SK-N-SH (cell line): ENCODE measurements at regions not wholly inside any gene's neighbourhood (a gene's known extent, or its start where the extent isn't known, plus 50 kb on each side); places are given as distances from the start of the nearest gene placed in this dataset.

ENCODE experiments used
- MXI1 ChIP-seq: IDR thresholded peaks from 2 replicates; pipeline ENCODE4 v1.6.1; 2012; ENCODE audit warnings: mild to moderate bottlenecking, low read depth, low read length, improper control_type of control experiment
- NRF1 ChIP-seq: IDR thresholded peaks from 2 replicates; pipeline ENCODE4 v1.6.1; 2012; ENCODE audit warnings: low read depth, mild to moderate bottlenecking, low read length
- POLR2AphosphoS5 ChIP-seq: IDR thresholded peaks from 2 replicates; pipeline ENCODE4 v1.6.1; 2012; ENCODE audit warnings: low read depth, low read length
- RAD21 ChIP-seq: IDR thresholded peaks from 2 replicates; pipeline ENCODE4 v1.6.1; 2012; ENCODE audit warnings: mild to moderate bottlenecking, low read length
- SMC3 ChIP-seq: IDR thresholded peaks from 2 replicates; pipeline ENCODE4 v1.6.1; 2012; ENCODE audit warnings: low read depth, low read length, improper control_type of control experiment
- TAF1 ChIP-seq: IDR thresholded peaks from 2 replicates; pipeline ENCODE4 v1.6.1; 2012; ENCODE audit warnings: low read depth, mild to moderate bottlenecking, low read length, moderate library complexity, borderline replicate concordance
- TCF12 ChIP-seq: IDR thresholded peaks from 2 replicates; pipeline ENCODE4 v1.4.0; 2012
- TEAD4 ChIP-seq: IDR thresholded peaks from 2 replicates; pipeline ENCODE4 v1.4.0; 2012; ENCODE audit warnings: mild to moderate bottlenecking, borderline replicate concordance; ENCODE audit not compliant: insufficient read depth
- ZBTB33 ChIP-seq: IDR thresholded peaks from 2 replicates; pipeline ENCODE4 v1.4.0; 2012; ENCODE audit warnings: low read depth, borderline replicate concordance
- TF ChIP-seq, protein P1 (sequence below): fragments of 200-600 bp; sonication (generic); IDR thresholded peaks from 2 replicates; pipeline ENCODE4 v1.6.1; 2017; ENCODE audit warnings: antibody characterized with exemption, mild to moderate bottlenecking, moderate library complexity
- TF ChIP-seq, protein P2 (sequence below): IDR thresholded peaks from 2 replicates; pipeline ENCODE4 v1.4.0; 2012; ENCODE audit warnings: low read depth

DNA sequence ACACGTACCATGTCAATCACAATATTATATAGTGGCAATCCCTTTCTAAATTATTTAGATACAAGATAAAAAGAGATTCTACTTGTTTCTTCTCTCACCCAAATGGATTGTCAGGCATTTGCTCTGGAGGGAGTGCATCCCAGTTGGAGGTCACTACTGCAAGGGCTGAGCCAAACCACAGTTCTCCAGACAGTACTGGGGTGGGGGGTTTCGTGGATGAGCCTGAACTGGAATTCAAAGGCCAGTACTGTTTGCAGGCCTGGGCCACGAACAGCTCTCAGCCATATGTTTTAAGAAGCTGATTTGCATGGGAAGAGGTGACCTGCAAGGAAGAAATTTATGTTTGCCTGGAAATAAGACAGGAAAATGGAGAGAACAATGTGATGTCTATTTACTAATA lies 314.9 kb downstream of the PMP22 start:
- TF ChIP-seq, protein P1, sequence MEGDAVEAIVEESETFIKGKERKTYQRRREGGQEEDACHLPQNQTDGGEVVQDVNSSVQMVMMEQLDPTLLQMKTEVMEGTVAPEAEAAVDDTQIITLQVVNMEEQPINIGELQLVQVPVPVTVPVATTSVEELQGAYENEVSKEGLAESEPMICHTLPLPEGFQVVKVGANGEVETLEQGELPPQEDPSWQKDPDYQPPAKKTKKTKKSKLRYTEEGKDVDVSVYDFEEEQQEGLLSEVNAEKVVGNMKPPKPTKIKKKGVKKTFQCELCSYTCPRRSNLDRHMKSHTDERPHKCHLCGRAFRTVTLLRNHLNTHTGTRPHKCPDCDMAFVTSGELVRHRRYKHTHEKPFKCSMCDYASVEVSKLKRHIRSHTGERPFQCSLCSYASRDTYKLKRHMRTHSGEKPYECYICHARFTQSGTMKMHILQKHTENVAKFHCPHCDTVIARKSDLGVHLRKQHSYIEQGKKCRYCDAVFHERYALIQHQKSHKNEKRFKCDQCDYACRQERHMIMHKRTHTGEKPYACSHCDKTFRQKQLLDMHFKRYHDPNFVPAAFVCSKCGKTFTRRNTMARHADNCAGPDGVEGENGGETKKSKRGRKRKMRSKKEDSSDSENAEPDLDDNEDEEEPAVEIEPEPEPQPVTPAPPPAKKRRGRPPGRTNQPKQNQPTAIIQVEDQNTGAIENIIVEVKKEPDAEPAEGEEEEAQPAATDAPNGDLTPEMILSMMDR, result no peak
- TF ChIP-seq NRF1 (no peak), POLR2AphosphoS5 (no peak), ZBTB33 (no peak), RAD21 (no peak), TAF1 (no peak), SMC3 (no peak), MXI1 (no peak), TCF12 (no peak), TEAD4 (no peak)
- TF ChIP-seq, protein P2, sequence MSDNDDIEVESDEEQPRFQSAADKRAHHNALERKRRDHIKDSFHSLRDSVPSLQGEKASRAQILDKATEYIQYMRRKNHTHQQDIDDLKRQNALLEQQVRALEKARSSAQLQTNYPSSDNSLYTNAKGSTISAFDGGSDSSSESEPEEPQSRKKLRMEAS, result no peak
